H9 (cell line): ENCODE measurements at regions not wholly inside any gene's neighbourhood (a gene's known extent, or its start where the extent isn't known, plus 50 kb on each side); places are given as distances from the start of the nearest gene placed in this dataset.
A peak's percentile ranks its signal among the peaks of the same experiment; 100 is the strongest.

Source experiments
- DNase-seq: peaks from one replicate; pipeline ENCODE4 v3.0.0-alpha.2; 2017
- H2AFZ ChIP-seq: one replicate; pipeline ENCODE4 v1.6.1; 2013; ENCODE audit warnings: mild to moderate bottlenecking, low read length, control low read depth, moderate library complexity
- H2AK5ac ChIP-seq: 2 replicates; pipeline ENCODE4 v1.6.1; 2013; ENCODE audit warnings: low read length, control low read depth, mixed read lengths; ENCODE audit not compliant: insufficient read length
- H2BK120ac ChIP-seq: one replicate; pipeline ENCODE4 v1.6.1; 2013; ENCODE audit warnings: low read depth, mild to moderate bottlenecking, low read length, control low read depth, inconsistent platforms; ENCODE audit not compliant: poor library complexity, severe bottlenecking
- H2BK12ac ChIP-seq: 2 replicates; pipeline ENCODE4 v1.6.1; 2013; ENCODE audit warnings: low read length, control low read depth, mixed read lengths, low read depth; ENCODE audit not compliant: insufficient read length
- H2BK15ac ChIP-seq: 2 replicates; pipeline ENCODE4 v1.6.1; 2013; ENCODE audit warnings: low read depth, low read length, control low read depth
- H2BK20ac ChIP-seq: one replicate; pipeline ENCODE4 v1.6.1; 2013; ENCODE audit warnings: low read depth, mild to moderate bottlenecking, low read length, control low read depth, inconsistent platforms; ENCODE audit not compliant: poor library complexity, severe bottlenecking
- H2BK5ac ChIP-seq: 2 replicates; pipeline ENCODE4 v1.6.1; 2013; ENCODE audit warnings: low read length, control low read depth, mixed read lengths; ENCODE audit not compliant: insufficient read length
- H3K14ac ChIP-seq: 2 replicates; pipeline ENCODE4 v1.6.1; 2013; ENCODE audit warnings: low read length, control low read depth; ENCODE audit not compliant: insufficient read depth
- H3K18ac ChIP-seq: 2 replicates; pipeline ENCODE4 v1.6.1; 2013; ENCODE audit warnings: low read depth, mild to moderate bottlenecking, mixed read lengths, low read length, control low read depth; ENCODE audit not compliant: insufficient read length
- H3K23ac ChIP-seq: 2 replicates; pipeline ENCODE4 v1.6.1; 2013; ENCODE audit warnings: low read length, control low read depth, mixed read lengths, low read depth; ENCODE audit not compliant: insufficient read length
- H3K23me2 ChIP-seq: 2 replicates; pipeline ENCODE4 v1.6.1; 2013; ENCODE audit warnings: low read depth, mild to moderate bottlenecking, mixed read lengths, low read length, control low read depth; ENCODE audit not compliant: insufficient read length, poor library complexity, severe bottlenecking
- H3K27ac ChIP-seq: 2 replicates; pipeline ENCODE4 v1.5.1; 2013; ENCODE audit warnings: low read length, control low read depth, mixed read lengths, low read depth; ENCODE audit not compliant: insufficient read length
- H3K27me3 ChIP-seq: 2 replicates; pipeline ENCODE4 v1.6.1; 2013; ENCODE audit warnings: low read length, control low read depth, inconsistent platforms; ENCODE audit not compliant: insufficient read depth
- H3K4ac ChIP-seq: 2 replicates; pipeline ENCODE4 v1.6.1; 2013; ENCODE audit warnings: low read depth, mild to moderate bottlenecking, control low read depth, inconsistent platforms, low read length, moderate library complexity
- H3K4me1 ChIP-seq: 2 replicates; pipeline ENCODE4 v1.6.1; 2013; ENCODE audit warnings: low read length, control low read depth, inconsistent platforms; ENCODE audit not compliant: insufficient read depth
- H3K4me2 ChIP-seq: 2 replicates; pipeline ENCODE4 v1.6.1; 2013; ENCODE audit warnings: low read length, control low read depth, mixed read lengths; ENCODE audit not compliant: insufficient read length, insufficient read depth
- H3K56ac ChIP-seq: 2 replicates; pipeline ENCODE4 v1.6.1; 2013; ENCODE audit warnings: low read depth, mild to moderate bottlenecking, mixed read lengths, low read length, control low read depth; ENCODE audit not compliant: insufficient read length
- H3K79me1 ChIP-seq: 2 replicates; pipeline ENCODE4 v1.6.1; 2013; ENCODE audit warnings: low read depth, mild to moderate bottlenecking, moderate library complexity, low read length, control low read depth, inconsistent platforms; ENCODE audit not compliant: insufficient read depth, poor library complexity, severe bottlenecking
- H3K79me2 ChIP-seq: 2 replicates; pipeline ENCODE4 v1.6.1; 2013; ENCODE audit warnings: low read length, control low read depth, inconsistent platforms; ENCODE audit not compliant: insufficient read depth
- H3K9ac ChIP-seq: 2 replicates; pipeline ENCODE4 v1.6.1; 2013; ENCODE audit warnings: low read length, control low read depth, mixed read lengths; ENCODE audit not compliant: insufficient read length; ENCODE audit errors: extremely low read depth
- H3K9me3 ChIP-seq: one replicate; pipeline ENCODE4 v1.6.1; 2013; ENCODE audit warnings: low read depth, low read length, inconsistent platforms; ENCODE audit not compliant: control insufficient read depth
- H3T11ph ChIP-seq: one replicate; pipeline ENCODE4 v1.6.1; 2013; ENCODE audit warnings: mild to moderate bottlenecking, low read length, control low read depth, inconsistent platforms
- H4K20me1 ChIP-seq: one replicate; pipeline ENCODE4 v1.6.1; 2013; ENCODE audit not compliant: control insufficient read depth, insufficient read length, insufficient read depth
- H4K5ac ChIP-seq: 2 replicates; pipeline ENCODE4 v1.6.1; 2013; ENCODE audit warnings: low read depth, mild to moderate bottlenecking, mixed read lengths, low read length, control low read depth; ENCODE audit not compliant: insufficient read length
- H4K8ac ChIP-seq: replicated peaks from 2 replicates; pipeline ENCODE4 v1.6.1; 2013; ENCODE audit warnings: low read length, control low read depth, mixed read lengths, low read depth; ENCODE audit not compliant: insufficient read length
- H4K91ac ChIP-seq: 2 replicates; pipeline ENCODE4 v1.6.1; 2013; ENCODE audit warnings: low read depth, mild to moderate bottlenecking, moderate library complexity, mixed read lengths, low read length, control low read depth; ENCODE audit not compliant: insufficient read length
- H3K27ac Mint-ChIP-seq, 3 experiments: 2 replicates in 2 of 3; 3 replicates in 1 of 3; pipeline ENCODE4 v1.8.0; 2020 to 2021; ENCODE audit warnings: mixed read lengths in 3 of 3, mild to moderate bottlenecking in 1 of 3, moderate library complexity in 1 of 3
- H3K27me3 Mint-ChIP-seq: 2 replicates; pipeline ENCODE4 v1.8.0; 2021; ENCODE audit warnings: low read depth, mild to moderate bottlenecking, moderate library complexity, mixed read lengths
- H3K36me3 Mint-ChIP-seq, 3 experiments: 2 replicates in 2 of 3; 3 replicates in 1 of 3; pipeline ENCODE4 v1.8.0; 2020 to 2021; ENCODE audit warnings: low read depth in 3 of 3, mixed read lengths in 3 of 3; ENCODE audit not compliant: insufficient read depth in 1 of 3
- H3K4me1 Mint-ChIP-seq, 2 experiments: 2 replicates each; pipeline ENCODE4 v1.8.0; 2020; ENCODE audit warnings: mixed read lengths in 2 of 2
- H3K4me3 Mint-ChIP-seq, 2 experiments: 2 replicates in 1 of 2; 3 replicates in 1 of 2; pipeline ENCODE4 v1.8.0; 2020 to 2021; ENCODE audit warnings: mild to moderate bottlenecking in 2 of 2, mixed read lengths in 2 of 2, moderate library complexity in 1 of 2
- H3K9me3 Mint-ChIP-seq, 2 experiments: 2 replicates in 1 of 2; 3 replicates in 1 of 2; pipeline ENCODE4 v1.8.0; 2020; ENCODE audit warnings: mild to moderate bottlenecking in 2 of 2, mixed read lengths in 2 of 2, moderate library complexity in 1 of 2
- CTCF ChIP-seq: fragments of 200-600 bp; sonication (generic); conservative IDR thresholded peaks from 3 replicates; pipeline ENCODE4 v1.8.0; 2021; ENCODE audit warnings: antibody characterized with exemption, mild to moderate bottlenecking
- WGBS: extraction: QIAGEN DNeasy Blood & Tissue Kit; methylation state at CpG from one replicate; pipeline ENCODE4 v1.1.7; 2013; ENCODE audit warnings: missing lambda C conversion rate, low lambda C conversion rate, mixed read lengths; ENCODE audit not compliant: insufficient read length; ENCODE audit errors: extremely low coverage; 5-methylcytosine and 5-hydroxymethylcytosine counted together

GRCh38 chr12:68446901-68447796 lies 115.0 kb upstream of the MDM1 start:
- Histone ChIP-seq H3T11ph (no peak overlapping the region), H3K27me3 (no peaks in the 10 kb centered on the region), H4K20me1 (no peaks in the 10 kb centered on the region), H2BK120ac (no peak overlapping the region), H3K4me2 (peak overlapping the region; percentile 21), H3K56ac (no peak overlapping the region), H2BK15ac (no peak overlapping the region), H3K14ac (no peak overlapping the region), H3K79me1 (no peaks in the 10 kb centered on the region), H3K23ac (no peak overlapping the region), H4K91ac (no peak overlapping the region), H3K27ac (no peak overlapping the region), H3K18ac (no peak overlapping the region), H3K9ac (no peak overlapping the region), H2BK20ac (no peak overlapping the region), H4K5ac (no peak overlapping the region), H3K4me1 (peaks cover 10% of the 10 kb centered on the region; the same call in 1 of the 2 replicates), H3K79me2 (no peaks in the 10 kb centered on the region), H2AFZ (no peak overlapping the region), H2AK5ac (no peak overlapping the region), H2BK12ac (no peak overlapping the region), H3K4ac (no peak overlapping the region), H3K9me3 (no peaks in the 10 kb centered on the region), H2BK5ac (no peak overlapping the region), H3K23me2 (no peaks in the 10 kb centered on the region), H4K8ac (no peak overlapping the region)
- H3K4me1 Mint-ChIP-seq: peaks cover 34 to 39% of the 10 kb centered on the region in 2 experiments
- H3K4me3 Mint-ChIP-seq: peak overlapping the region in 1 of 2 experiments; percentile 61; a peak in 3 of 5 replicates
- peaks cover 19 to 26% of the 10 kb centered on the region in 2 experiments for H3K9me3 Mint-ChIP-seq
- WGBS: no CpG with 5 or more reads among the region's 7 CpGs
- no peaks in the 10 kb centered on the region for H3K27me3 Mint-ChIP-seq
- peaks cover 10 to 24% (median 16%) of the 10 kb centered on the region in 3 experiments for H3K36me3 Mint-ChIP-seq
- no peak for TF ChIP-seq CTCF
- peak; percentile 40 for DNase-seq
- H3K27ac Mint-ChIP-seq: peak overlapping the region in 2 of 3 experiments; percentile 90; a peak in 4 of 7 replicates
